SK-N-SH (cell line): ENCODE measurements at regions not wholly inside any gene's neighbourhood (a gene's known extent, or its start where the extent isn't known, plus 50 kb on each side); places are given as distances from the start of the nearest gene placed in this dataset.

ENCODE experiments used
- CTCF ChIP-seq: fragments of 200-600 bp; sonication (generic); IDR thresholded peaks from 2 replicates; pipeline ENCODE4 v1.6.1; 2017; ENCODE audit warnings: antibody characterized with exemption, mild to moderate bottlenecking, moderate library complexity
- EP300 ChIP-seq, 2 experiments: IDR thresholded peaks; 2 replicates each; pipeline versions ENCODE4 v1.4.0 to v1.6.1; 2012; ENCODE audit warnings: borderline replicate concordance in 1 of 2, low read depth in 1 of 2, low read length in 1 of 2
- FOXM1 ChIP-seq: IDR thresholded peaks from 2 replicates; pipeline ENCODE4 v1.4.0; 2012; ENCODE audit warnings: low read depth, mild to moderate bottlenecking
- GABPA ChIP-seq: IDR thresholded peaks from 2 replicates; pipeline ENCODE4 v1.4.0; 2012; ENCODE audit warnings: low read depth, mild to moderate bottlenecking
- GATA2 ChIP-seq: sonication (generic); formaldehyde crosslinking; IDR thresholded peaks from 2 replicates; pipeline ENCODE4 v1.5.0; 2020; ENCODE audit warnings: mild to moderate bottlenecking, missing genetic modification reagents
- JUND ChIP-seq: IDR thresholded peaks from 2 replicates; pipeline ENCODE4 v1.4.0; 2012
- MXI1 ChIP-seq: IDR thresholded peaks from 2 replicates; pipeline ENCODE4 v1.6.1; 2012; ENCODE audit warnings: mild to moderate bottlenecking, low read depth, low read length, improper control_type of control experiment
- POLR2AphosphoS5 ChIP-seq: IDR thresholded peaks from 2 replicates; pipeline ENCODE4 v1.6.1; 2012; ENCODE audit warnings: low read depth, low read length
- REST ChIP-seq: IDR thresholded peaks from 2 replicates; pipeline ENCODE4 v1.6.1; 2012; ENCODE audit warnings: mild to moderate bottlenecking, low read depth, low read length, moderate library complexity
- RFX5 ChIP-seq: IDR thresholded peaks from 2 replicates; pipeline ENCODE4 v1.6.1; 2012; ENCODE audit warnings: mild to moderate bottlenecking, improper control_type of control experiment, low read length
- RXRA ChIP-seq: IDR thresholded peaks from 2 replicates; pipeline ENCODE4 v1.4.0; 2012; ENCODE audit warnings: low read depth, mild to moderate bottlenecking, borderline replicate concordance
- SIN3A ChIP-seq: IDR thresholded peaks from 2 replicates; pipeline ENCODE4 v1.6.1; 2012; ENCODE audit warnings: low read depth, mild to moderate bottlenecking, low read length, moderate library complexity, borderline replicate concordance
- TEAD4 ChIP-seq: IDR thresholded peaks from 2 replicates; pipeline ENCODE4 v1.4.0; 2012; ENCODE audit warnings: mild to moderate bottlenecking, borderline replicate concordance; ENCODE audit not compliant: insufficient read depth

DNA sequence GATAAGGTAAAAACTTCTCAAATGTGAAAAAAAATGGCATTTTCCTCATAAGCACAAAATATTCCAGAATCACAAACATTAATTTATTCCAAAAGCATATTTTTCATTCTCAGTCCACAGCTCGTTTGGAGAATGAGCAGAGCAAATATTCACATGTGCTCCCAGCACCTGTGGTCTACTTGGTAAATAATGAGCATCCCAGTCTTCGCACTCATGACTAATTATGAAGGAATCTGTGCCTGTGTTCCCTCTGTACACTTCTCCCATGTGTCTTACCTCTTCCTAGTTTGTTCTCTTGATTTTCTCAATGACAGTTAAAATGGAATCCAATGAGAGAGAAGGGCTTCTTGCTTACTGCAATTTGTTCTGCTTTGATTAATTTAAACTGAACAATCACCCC lies 671.0 kb upstream of the SOX11 start:
- TF ChIP-seq CTCF (no peak), SIN3A (no peak), RFX5 (no peak), JUND (no peak), POLR2AphosphoS5 (no peak), EP300 (IDR thresholded peaks at IDR 0.05; ENCODE audit: borderline replicate concordance in 1 of 2, low read depth in 1 of 2, low read length in 1 of 2) (no peak), TEAD4 (no peak), REST (no peak), MXI1 (no peak), FOXM1 (no peak), GABPA (no peak), GATA2 (CRISPR knock-in tag) (no peak), RXRA (no peak)
